HG03378 (cell line): ENCODE measurements at regions not wholly inside any gene's neighbourhood (a gene's known extent, or its start where the extent isn't known, plus 50 kb on each side); places are given as distances from the start of the nearest gene placed in this dataset.

ENCODE experiments used
- ATAC-seq: cut with Tn5 transposase; IDR thresholded peaks from one replicate; pipeline ENCODE4 v1.9.1; 2021; ENCODE audit warnings: mild to moderate bottlenecking, moderate library complexity; ENCODE audit not compliant: unreplicated experiment

- ATAC-seq, result no peak
Observed at GRCh38 chr6:85396159-85396808, 53.6 kb upstream of the NT5E start.

GRCh38 chr6:85395746-85396145 lies 54.1 kb upstream of the NT5E start:
- ATAC-seq, result no peak

DNA sequence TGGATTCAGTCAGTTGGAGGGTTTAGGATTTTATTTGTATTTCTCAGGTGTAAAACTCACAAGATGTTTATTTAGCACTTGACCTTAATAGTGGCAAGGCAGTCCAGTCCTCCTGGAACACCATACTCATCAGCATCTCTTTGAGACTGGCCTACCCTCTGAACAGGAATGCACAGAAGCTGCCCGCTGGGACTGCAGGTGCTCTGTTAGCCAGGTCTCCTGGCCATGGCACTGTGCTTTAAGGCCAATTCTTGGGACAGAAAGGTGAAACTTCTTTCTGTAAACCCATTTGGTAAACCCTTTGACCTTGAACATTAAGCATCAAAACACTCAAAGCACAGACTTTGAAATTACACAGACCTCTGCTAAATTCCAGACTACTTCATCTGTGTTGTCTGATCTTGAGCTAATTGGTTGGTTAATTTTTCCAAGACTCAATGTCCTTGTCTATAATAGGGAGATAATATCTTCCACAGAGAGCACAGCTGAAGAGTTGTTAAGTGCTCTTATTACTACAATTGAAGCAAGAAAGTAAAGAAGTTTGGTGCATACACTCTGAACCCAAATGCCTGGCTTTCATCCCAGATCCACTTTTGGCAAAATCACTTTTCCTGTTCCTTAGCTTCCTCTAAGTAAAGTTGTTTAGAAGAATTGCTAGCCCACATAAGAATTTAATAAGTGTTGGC lies 54.9 kb upstream of the NT5E start:
- ATAC-seq, result no peak

GRCh38 chr6:85394199-85394598 lies 55.7 kb upstream of the NT5E start:
- no peak for ATAC-seq

DNA sequence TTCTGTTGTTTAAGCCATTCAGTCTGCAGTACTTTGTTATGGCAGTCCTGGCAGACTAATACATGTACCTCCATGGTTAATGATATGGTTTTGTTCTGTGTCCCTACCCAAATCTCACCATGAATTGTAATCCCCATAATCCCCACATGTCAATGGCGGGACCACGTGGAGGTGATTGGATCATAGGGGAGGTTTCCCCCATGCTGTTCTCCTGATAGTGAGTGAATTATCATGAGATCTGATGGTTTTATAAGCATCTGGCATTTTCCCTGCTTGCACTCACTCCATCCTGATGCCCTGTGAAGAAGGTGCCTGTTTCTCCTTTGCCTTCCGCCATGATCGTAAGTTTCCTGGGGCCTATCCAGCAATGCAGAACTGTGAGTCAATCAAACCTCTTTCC lies 57.5 kb upstream of the NT5E start:
- ATAC-seq, result no peak

- ATAC-seq, result no peak
Observed at GRCh38 chr6:85390775-85391174, 59.1 kb upstream of the NT5E start.

- ATAC-seq, result no peak
Observed at GRCh38 chr6:85390105-85390728, 59.7 kb upstream of the NT5E start.

- no peak for ATAC-seq
Observed at GRCh38 chr6:85389151-85389797, 60.6 kb upstream of the NT5E start.

GRCh38 chr6:85388531-85388930 lies 61.4 kb upstream of the NT5E start:
- no peak for ATAC-seq

DNA sequence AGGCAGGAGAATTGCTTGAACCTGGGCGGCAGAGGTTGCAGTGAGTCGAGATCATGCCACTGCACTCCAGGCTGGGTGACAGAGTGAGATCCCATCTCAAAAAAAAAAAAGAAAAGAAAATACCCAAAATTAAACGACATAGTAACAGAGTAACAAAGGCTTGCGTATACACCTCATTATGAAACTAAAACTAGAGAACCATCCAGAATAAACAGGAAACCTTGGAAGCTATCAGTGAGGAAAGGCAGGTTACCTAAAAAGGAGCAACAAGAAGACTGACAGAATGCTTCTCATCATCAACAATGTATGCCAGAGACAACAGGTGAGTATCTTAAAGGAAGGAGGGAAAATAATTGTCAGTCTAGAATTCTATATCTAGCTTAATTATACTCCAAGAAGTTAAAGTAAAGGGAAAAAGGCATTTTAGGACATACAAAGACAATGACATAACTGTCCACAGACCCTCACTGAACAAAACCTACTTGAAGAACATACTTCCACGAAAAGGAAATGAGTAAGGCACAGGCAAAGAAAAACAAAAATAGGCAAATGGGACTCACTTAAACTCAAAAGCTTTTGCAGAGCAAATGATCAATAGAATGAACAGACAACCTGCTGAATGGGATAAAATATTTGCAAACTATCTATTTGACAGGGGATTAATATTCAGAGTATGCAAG lies 64.1 kb upstream of the NT5E start:
- ATAC-seq, result no peak

GRCh38 chr6:85383042-85383441 lies 66.8 kb upstream of the NT5E start:
- no peak for ATAC-seq

DNA sequence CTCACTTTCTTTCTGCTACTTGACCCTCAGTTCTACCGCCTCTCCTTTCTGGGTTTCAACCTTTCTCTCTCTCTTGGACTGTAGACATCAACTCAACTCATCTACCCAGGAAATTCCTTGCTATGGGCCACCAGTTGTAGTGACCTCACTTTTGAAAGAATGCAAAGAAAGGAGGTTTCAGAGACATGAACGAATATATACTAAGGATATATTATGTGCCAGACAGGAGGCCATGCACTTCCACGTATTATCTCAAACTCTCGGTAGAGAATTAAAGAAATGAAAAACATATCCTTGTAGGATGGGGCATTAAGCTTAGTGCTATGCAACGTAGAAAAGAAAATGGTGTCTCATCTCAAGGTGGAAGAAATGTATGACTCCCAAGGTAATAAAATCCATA lies 67.3 kb upstream of the NT5E start:
- no peak for ATAC-seq

DNA sequence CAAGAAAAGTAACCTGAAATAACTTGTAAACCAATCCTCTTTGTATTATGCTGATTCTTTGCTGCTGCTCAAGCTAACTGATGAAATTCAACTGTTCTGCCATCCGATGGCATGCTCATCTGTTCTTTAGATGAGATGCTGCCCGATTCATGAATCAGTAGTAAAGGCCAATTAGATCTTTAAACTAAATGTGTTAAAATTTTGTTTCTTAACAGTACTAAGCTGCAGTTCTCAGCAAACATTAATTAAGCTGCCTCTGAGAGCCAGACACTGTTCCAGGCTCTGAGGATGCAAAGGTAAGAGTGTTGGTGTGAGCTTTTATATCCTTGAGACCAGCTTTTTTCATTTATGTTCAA lies 77.0 kb upstream of the NT5E start:
- no peak for ATAC-seq

DNA sequence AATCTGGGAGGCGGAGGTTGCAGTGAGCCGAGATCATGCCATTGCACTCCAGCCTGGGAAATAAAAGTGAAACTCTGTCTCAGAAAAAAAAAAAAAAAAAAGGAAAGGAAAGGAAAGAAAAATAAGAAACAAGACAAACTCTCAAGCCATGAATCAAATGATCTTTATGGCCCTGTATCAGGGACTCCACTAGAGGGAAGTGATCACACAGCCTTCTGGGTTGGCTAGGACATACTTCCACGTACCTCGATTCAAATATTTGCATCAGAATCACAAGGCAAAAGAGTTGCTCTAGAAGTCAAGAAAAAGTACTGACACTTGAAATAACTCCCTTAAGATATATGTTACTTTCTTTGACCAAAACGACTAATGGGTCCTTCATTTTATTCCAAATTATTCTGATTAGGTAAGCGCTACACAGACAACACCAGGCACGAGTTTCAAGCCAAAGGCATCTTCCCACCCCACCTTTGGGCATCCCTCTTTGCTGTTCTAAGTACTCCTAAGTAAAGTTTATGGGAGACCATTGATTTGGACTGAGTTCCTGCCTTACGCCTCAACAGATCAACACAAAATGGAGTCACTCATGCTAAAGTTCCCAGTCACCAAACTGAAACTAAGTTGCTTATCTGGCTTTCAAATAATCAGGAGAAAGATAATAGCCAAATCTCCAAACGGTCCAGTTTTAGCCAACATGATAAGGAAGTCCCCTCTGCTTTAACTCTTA lies 77.5 kb upstream of the NT5E start:
- ATAC-seq, result no peak

DNA sequence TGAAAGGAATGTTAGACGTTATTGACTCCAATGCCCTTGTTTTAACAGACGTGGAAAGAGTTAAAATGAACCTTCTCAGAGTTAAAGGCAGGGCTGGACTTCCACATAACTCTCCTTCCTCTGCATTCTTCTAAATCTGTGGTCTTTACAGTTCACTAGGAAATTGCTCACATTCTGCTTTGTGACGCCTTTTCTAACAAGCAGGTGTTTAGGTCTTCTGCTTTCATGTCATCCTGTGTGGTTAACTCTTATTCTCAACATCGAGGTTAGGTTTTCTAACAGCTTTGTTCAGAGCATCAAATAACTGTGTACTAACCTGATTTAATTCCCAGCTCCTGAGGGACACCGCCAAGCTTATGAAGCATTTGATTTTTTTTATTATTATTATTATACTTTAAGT lies 81.3 kb upstream of the NT5E start:
- ATAC-seq, result no peak

DNA sequence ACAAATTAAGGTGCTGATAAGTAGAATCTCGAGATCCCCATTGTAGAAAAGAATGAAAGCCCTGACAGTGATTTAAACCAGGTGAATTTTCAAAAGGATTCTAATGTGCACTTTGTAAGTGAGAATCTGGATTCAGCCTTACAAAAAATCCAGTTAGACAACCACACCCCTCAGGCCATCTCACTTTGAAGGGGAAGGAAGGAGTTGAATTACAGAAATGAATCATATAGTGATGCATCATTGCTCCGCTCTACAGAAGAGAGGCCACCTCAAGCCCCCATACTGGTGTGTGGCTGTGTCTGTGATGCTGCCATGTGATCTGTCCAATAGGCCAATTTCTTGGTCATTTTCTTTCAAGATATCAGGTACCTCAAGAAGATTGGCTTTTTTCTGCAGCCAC lies 85.5 kb upstream of the NT5E start:
- no peak for ATAC-seq

DNA sequence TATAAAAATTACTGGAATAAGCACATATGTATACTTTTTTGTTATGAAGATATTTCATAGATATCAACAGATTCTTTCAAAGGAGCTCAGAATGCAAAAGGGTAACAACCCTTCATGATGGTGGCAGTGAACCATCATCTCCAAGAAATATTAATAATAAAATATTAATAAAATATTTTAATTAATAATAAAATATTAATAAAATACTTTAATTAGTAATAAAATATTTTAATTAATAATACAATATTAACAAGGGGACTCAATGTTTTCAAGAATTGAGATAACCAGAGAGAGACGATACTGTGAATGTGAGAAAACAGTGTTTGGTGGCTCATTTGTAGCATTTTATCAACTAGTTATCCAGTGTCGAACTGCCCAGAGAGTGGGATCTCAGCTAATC lies 86.0 kb upstream of the NT5E start:
- ATAC-seq, result no peak

DNA sequence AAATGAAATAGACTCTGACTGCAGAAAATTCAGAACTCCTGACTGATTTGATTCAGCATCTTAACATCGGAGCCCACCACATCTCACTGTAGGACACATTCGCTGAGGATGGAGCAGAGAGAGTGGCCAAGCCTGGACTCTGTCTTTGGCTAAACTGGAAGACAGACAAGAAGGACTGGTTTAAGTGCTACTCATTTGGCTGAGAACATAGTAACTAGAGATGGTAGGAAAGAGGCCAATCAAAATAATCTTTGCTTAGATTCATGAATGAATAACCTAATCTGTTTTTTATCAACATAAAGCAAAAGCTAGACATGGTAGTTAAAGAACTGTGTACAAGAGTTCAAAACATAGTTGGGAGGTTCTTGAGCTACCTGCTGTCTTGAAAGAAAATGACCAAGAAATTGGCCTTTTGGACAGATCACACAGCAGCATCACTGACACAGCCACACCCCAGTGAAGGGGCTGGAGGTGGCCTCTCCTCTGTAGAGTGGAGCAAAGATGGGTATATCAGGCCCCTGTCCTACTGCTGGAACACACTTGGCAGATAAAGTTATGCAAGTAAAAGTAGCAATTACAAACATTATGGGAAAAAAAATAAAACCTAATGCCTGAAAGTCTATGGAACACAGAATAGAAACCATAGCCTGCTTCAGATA lies 87.1 kb upstream of the NT5E start:
- ATAC-seq, result no peak

GRCh38 chr6:85361643-85362014 lies 88.3 kb upstream of the NT5E start:
- no peak for ATAC-seq
